ENCODE measurements at regions not wholly inside any gene's neighbourhood (a gene's known extent, or its start where the extent isn't known, plus 50 kb on each side); places are given as distances from the start of the nearest gene placed in this dataset.

DNA sequence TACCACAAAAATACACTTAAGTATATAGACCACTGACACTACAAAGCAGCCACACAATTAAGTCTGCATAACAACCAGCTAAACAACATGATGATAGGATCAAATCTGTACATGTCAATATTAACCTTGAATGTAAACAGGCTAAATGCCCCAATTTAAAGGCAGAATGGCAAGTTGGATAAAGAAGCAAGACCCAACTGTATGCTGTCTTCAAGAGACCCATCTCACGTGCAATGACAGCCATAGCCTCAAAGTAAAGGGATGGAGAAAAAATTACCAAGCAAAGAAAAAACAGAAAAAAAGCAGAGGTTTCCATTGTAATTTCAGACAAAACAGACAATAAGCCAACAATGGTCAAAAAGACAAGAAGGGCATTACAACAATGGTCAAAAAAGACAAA lies 77.3 kb upstream of the APC start:
- TF ChIP-seq, protein P1, sequence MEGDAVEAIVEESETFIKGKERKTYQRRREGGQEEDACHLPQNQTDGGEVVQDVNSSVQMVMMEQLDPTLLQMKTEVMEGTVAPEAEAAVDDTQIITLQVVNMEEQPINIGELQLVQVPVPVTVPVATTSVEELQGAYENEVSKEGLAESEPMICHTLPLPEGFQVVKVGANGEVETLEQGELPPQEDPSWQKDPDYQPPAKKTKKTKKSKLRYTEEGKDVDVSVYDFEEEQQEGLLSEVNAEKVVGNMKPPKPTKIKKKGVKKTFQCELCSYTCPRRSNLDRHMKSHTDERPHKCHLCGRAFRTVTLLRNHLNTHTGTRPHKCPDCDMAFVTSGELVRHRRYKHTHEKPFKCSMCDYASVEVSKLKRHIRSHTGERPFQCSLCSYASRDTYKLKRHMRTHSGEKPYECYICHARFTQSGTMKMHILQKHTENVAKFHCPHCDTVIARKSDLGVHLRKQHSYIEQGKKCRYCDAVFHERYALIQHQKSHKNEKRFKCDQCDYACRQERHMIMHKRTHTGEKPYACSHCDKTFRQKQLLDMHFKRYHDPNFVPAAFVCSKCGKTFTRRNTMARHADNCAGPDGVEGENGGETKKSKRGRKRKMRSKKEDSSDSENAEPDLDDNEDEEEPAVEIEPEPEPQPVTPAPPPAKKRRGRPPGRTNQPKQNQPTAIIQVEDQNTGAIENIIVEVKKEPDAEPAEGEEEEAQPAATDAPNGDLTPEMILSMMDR (conservative IDR thresholded peaks at IDR 0.05), result no peak
- TF ChIP-seq ZFX (IDR thresholded peaks at IDR 0.05), result no peak

All from C4-2B (cell line).